Hepatic stellate cell (primary cell): ENCODE measurements at regions not wholly inside any gene's neighbourhood (a gene's known extent, or its start where the extent isn't known, plus 50 kb on each side); places are given as distances from the start of the nearest gene placed in this dataset.

ENCODE experiments used
- DNase-seq: peaks from one replicate; pipeline ENCODE4 v3.0.0; 2011; ENCODE audit warnings: low spot score

DNA sequence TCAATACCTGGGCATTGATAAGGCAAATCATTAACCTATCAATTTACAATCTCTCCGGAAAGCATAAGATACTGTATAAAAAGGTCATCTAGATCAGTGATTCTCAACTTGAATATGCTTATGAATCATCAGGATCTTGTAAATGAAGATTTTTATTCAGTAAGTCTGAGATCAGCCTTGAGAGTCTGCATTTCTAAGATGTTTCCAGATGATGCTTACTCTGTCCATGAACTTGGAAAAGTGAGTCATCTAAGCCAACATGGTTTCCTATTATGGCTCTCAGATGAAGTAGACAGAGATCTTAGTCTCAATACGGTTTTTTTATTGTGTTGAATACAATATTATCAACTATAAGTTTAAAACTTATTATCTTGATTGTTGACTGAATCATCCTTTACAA lies 226.4 kb upstream of the KIRREL3 start:
- no peak for DNase-seq

DNA sequence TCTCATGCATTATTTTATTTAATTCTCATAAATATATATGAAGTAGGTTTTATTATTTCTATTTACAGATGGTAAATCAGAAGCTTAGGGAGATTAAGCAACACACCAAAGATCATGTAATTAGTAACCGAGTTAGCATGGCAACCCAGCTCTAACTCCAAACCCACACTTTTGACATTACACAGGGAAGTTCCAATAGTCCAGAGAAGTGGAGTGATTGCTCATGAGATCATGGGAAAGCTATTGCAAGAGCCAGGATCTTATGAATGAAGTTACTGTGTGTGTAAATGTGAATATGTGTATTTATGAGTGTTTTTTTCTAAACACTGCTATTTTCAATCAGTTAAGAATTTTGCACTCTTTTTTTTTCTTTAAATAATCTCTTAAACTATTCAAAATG lies 225.8 kb upstream of the KIRREL3 start:
- DNase-seq: no peak

DNA sequence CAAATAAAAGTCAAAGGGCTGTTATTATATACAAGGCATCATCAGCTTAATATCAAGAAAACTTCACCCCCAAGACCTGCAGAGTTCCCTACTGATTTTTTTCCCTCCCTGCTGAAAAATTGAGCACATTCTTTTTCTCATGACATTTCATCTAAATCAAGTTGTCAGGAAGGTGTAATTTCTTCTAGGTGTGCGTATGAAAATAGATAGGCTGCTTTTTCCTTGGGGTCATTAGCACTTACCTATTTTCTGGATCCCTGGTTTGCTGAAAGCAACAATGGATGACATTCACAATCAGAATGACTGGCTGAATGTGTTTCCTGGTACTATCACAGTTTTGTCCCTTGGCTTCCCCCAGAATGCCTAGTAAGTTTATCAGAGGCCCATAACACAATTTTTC lies 225.0 kb upstream of the KIRREL3 start:
- DNase-seq: no peak

DNA sequence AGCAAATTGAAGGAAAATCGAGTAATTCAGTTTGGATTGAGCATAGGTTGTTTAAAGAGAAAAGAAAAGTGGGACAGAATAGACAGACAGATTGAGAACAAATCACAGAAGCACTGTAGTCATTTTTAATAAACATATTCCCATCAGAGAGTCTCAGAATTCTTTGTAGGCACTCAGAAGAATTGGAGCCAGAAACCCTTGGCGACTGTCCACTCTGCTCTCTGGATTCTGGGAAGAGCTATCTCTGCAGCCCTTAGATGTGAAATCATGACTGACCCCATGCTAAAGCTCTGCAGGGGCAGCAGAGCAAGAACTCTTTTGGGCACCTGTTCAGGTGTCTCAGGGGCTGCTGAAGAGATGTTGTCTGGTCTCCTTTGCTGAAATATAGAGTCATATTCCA lies 223.7 kb upstream of the KIRREL3 start:
- no peak for DNase-seq

DNA sequence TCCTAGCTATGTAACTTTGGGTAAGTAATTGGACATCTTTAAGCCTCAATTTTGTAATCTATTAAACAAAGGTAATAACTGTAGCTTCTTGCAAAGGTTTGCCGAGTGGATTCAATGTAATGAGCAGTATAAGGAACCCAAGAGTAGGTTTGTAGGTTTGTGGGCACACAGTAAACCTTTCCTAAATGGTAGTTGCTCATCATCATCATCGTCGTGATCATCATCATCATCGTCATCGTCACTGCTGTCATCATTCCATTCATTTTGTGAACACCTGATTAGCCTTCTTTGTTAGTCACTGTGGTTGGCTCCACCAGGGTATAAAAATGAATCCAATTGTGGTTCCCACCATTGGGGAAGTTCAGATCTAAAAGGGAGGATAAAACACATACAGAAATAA lies 223.1 kb upstream of the KIRREL3 start:
- no peak for DNase-seq

DNA sequence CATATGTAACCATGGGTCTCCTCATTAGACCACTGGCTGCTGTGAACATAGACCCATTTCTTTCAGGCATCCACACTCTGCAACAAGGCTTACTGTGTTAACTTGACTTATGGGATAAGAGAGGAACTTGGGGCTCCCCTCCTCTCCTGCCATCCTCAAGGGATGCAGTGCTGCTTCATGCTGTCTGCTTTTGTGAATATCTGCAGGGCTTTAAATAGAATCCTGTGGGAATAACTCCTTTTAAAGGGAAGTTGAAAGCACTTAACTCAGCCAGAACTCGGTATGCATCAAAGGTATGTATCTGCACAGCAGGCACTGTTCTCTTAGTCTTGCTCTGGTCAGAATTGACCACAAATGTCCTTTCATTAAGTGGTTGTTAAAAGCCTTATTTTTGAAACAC lies 222.5 kb upstream of the KIRREL3 start:
- DNase-seq: no peak

DNA sequence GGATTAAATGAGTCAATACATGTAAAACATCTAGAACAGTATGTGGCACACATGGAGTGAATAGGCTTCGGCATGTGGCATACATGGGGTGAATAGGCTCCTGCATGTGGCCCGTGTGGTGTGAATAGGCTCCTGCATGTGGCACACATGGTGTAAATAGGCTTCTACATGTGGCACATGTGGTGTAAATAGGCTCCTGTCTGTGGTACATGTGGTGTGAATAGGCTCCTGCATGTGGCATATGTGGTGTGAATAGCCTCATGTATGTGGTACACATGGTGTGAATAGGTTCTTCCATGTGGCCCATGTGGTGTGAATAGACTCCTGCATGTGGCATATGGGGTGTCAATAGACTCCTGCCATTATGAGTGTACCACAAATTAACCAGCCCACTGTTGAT lies 219.1 kb upstream of the KIRREL3 start:
- no peak for DNase-seq

DNA sequence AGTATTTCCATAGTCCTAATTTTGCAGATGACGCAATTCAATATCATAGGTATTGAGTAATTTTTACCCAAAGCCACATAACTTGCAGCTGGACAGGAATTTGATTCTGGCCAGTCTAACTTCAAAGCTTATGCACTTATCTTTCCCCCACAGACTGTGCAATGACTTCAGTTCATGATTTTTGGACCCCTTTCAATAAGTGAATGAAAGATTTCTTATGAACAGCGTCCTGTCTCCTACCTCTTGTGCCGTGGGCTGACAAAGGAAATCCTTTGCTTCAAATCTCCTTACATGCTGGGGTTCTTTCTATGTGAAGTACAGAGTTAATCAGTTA lies 217.7 kb upstream of the KIRREL3 start:
- no peak for DNase-seq

DNA sequence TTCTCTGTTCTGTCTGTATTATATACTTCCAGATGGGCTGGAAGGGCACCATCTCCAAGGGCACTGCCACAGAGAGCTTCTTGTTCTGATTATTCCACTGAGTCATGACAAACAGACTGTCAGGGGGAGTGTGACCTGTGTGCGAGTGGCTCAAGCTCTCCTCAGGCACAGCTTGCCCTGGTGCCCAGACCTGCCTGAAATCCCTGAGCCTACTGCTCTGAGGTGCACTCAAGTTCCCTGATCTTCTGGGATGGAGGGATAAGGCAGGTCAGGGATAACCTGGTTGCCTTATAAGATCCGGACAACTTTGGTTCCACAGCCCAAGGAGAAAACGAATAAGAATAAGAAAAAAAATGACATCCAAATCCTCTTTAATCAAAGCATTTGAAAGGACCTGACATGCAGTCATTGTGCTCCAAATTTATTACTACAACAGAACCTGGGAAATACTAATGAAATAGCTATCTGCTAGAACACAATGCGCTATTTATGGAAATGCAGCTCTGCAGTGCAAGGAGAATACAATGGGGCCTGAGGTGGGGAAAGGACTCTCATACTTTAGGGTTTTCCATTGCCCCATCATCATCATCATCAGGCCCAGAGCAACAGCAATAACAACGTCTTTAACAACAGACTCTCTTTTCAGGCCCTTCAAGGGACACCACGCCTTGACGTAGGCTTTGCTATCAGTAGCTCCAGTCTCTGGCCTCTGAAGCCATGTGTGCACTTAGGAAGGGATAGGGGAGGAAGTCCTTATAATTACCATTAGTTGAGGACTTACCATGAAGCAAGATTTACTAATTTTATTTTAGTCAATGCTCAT lies 217.1 kb upstream of the KIRREL3 start:
- DNase-seq: no peak

DNA sequence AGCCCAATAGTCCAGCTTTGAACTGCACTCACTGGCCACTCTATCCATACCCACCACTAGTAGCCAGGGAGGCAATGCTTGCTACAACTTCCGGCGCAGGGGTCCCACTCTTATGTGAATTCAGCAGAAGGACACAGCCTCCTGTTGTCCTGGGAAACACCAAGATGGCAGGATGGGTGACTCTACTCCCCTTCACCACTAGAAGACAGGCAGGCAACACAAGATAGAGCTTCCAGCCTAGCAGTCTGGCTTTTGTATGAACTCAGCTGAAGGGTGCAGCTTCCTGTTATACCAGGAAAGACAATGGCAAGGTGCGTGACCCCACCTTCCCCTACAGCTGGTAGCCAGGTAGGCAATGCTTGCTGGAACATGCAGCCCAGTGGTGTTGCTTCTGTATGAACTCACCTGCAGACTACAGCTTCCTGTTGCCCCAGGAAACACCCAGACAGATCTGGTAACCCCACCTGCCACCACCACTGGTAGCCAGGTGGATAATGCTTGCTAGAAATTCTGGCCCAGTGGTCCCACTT lies 205.2 kb upstream of the KIRREL3 start:
- no peak for DNase-seq

DNA sequence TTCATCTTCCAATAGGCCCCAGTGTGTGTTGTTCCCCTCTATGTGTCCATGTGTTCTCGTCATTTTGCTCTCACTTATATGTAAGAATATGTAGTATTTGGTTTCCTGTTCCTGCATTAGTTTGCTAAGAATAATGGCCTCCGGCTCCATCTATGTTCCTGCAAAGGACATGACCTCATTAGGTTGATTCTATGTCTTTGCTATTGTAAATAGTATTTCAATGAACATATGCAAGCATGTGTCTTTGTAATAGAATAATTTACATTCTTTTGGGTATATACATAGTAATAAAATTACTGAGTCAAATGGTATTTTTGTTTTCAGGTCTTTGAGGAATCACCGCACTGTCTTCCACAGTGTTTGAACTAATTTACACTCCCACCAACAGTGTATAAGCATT lies 202.9 kb upstream of the KIRREL3 start:
- no peak for DNase-seq

DNA sequence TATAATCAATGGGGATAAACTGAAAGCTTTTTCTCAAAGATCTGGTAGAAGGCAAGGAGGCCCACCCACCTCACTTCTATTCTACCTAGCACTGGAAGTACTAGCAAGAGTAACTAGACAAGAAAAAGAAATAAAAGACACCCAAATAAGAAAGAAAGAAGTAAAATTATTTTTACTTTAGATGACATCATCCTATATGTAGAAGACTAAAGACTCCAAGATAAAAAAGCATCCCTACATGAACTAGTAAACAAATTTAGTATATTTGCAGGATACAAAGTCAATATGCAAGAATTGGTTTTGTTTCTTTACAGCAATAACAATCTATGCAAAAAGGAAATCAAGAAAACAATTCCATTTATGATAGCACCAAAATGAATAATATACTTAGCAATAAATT lies 201.5 kb upstream of the KIRREL3 start:
- DNase-seq: no peak

DNA sequence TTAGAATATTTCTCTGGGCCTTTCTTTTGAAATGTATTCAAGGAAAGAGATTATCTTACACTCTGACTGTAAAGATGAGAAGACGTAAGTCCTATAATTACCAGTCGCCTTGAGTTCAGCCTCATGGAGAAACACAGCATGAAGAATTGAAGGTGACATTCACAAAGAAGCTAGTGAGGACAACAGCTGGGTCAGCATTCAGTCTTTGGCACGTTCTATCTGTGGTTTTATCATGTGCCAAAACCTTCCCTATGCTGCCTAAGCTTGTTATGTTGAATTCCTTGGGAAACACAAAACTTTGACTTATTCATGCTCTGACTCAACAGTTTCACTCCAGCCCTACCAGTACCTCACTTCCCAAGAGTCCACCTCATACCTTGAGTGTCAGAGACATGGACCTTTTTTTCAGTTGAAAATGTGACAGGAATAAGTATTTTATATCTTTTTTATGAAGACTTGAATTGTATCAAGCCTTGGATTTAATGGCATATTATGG lies 198.8 kb upstream of the KIRREL3 start:
- no peak for DNase-seq

DNA sequence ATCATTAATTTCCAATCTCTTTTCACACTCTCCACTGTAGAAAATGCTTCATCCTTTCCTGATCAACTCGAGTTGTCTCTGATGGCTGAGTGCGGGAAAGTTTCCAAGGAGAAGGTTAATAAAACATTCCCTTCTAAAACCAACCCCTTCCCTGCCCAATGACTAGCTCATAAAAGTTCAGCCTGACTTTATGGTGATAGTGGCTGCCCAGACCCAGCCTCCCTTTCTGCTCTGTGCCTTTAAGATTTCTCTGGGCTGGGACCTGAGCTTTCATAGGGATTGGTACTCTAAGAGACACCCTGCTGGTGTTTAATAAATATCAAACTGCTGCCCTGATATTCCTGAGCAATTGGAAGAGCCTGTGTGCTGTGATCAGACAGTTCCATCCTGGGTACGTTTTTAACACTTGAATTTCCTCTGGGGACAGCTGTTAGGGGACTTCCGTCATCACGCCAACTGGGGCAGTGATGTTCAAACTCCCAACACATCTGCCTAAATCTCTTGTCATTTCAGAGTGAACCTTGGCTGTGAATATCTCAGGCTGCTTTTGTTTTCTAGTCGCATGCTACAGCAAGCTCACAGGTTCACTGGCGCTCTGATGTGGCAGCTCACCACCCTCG lies 195.0 kb upstream of the KIRREL3 start:
- no peak for DNase-seq

DNA sequence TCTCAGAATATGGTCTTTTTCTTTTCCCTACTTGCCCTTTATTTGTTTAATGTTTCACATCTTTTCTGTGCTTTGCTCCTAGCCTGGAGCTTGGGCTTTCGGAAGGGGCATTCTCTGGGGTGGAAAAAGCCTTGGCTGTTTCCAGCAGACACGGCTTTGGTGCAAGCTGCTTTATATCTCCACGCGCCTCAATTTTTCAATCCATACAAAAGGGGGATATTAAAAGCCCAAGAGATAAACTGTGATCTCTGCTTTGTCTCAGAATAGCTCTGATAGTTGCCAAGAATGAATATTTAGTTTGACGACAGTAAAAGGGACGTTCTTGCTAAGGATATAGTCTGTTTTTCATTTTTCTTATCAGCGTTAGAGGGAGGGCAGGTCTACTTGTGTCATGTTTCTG lies 194.0 kb upstream of the KIRREL3 start:
- DNase-seq: no peak

DNA sequence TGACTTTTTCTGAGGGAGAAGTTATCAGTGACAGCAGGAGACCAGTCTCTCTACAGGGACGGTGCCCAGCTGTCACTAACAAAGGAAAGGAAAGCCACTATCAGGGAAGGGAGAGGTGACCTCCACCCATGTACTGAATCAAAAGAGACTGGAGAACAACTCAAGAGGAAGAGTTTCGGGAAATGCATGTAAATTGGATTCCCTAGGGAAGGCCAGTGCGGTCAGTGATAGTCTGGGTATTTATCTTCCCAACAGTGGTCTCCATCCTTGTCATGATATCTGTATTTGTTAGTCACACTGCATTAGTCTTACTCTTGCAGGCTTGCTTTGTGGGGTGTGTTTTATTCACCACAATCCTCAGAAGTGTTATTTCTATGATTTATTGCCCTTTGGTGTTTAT lies 193.4 kb upstream of the KIRREL3 start:
- no peak for DNase-seq

DNA sequence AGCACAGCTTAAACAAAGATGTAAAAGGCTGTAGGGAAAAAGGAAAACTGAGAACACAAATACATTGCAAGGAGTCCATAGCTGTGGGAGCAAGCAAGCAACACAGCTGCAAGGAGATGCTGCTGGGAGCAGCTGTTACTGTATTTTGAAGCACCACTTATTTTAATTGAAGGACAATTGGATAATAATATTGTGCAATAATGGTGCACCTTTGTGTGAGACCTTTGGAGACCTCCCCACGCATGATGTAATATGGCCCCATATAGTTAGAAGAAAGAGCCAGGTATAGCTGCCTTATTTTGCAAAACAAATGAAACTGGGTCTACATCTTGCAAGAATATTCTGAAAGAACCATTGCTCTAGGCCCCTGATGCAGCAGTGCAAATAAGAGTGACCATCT lies 191.1 kb upstream of the KIRREL3 start:
- no peak for DNase-seq

DNA sequence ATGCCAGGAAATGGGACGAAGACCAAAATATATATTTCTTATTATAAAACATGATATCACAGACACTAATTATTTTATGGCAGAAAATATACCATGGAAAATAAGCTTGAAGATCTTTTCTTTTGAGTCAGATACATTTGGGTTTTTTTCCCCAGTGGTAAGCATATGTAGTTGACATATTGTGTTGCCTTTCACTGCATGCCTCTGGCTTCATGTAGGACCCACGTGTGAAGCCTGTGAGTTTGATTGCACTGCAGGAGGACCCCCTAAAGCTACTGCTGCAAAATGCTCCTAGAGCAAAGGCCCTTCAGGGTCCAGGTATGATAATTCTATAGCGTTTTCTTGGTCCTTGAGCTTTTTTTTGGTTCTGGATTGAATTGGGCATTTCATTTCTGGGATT lies 190.7 kb upstream of the KIRREL3 start:
- DNase-seq: no peak

DNA sequence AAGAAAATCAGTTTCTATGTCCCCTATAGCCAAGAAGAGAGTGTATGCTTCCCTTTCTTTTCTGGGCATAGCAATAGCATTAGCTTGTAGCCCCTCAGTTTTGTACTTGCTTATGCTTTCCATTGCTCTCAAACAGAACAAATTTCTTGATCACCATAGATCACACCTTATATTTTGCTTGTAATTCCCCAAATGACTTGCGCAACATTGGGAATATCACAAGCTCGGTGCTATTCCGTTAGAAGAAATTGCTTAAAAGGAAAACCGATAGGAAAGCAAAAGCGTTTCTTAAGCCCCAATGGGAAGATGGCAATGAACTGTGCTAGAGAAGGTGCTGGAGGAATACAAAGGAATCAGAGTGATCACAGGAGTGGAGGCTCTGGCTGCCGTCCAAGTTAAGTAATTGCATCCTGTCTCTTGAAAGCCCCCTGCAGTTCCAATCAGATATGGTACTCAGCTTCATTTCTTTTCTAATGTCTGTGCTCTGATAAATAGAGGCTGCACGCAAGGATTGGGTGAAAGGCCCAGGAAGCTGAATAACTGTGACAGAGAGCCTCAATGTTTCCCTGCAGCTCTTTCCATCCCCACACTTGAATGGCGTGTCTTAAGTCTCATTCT lies 182.1 kb upstream of the KIRREL3 start:
- no peak for DNase-seq

DNA sequence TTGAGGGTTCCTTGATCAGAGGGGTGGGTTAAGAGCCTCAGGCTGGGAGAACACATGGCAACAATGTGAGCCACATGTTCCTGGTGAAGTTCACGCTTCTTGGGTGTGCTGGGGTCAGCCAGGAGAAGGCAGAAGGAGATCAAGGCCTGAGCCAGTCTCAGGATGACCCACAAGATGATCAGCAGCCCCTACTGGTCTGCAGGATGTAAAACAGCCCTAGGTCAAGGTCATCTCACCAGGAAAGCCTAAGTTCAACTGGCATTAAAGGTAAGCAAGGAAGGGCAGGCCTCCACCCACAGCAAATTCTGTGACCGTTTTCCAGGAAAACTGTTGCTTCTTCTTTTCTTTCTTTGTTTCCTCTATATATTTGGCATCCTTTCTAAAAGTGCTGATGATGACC lies 156.7 kb upstream of the KIRREL3 start:
- no peak for DNase-seq

DNA sequence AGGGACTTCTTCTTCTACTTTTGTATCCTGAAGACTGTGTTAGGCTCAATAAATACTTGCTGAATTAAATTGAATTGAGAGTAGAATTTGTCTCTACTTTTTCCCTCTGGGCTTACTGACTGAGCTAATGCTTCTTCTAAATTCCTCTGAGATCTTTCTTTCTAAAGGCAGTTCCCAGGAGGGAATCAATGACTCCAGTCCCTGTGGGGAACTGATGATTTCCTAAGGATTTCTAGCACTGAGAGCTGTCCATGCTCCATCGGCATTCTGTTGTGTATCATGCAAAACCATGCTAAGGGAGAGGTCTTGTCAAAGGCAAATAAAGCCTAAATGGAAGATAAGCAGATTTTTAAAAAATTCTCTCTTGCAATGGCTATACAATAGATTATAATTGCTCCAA lies 148.8 kb upstream of the KIRREL3 start:
- DNase-seq: no peak

DNA sequence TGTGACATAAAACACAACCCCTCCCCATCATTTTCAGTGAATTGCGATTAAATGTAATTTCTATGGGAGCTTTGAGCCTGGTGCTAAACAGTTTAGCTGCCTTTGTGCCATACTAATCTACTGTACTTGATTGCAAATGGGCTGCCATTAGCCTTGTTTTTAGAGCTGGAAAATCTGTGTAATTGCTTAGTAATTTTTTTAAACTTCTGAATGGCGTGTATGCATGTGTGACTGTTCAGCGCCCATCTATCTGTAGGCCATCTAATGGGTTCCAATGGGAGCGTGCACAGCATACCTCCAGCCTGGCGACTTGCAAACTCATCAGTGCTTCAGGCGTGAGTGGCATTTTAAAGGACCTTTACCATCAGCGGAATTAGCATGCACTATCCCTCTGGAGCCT lies 142.7 kb upstream of the KIRREL3 start:
- no peak for DNase-seq

DNA sequence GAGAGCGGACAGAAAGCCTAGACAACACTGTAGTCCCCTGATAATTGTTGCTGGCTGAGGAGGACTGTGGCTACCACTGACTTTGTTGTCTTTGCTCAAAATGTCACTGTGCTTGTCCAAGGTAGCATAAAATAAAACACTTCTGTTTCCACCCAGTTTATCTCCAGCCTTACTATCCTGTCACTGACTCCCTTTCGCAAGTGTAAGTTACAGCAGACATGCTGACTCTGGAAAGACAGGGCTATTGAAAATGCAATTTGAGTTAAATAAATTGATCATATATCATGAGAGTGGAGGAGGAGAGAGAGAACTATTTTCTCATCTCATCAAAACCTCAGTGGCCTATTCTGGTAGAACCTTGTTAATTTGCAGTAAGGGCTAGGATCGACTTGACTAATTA lies 138.0 kb upstream of the KIRREL3 start:
- DNase-seq: no peak
